Islet precursor cell (in vitro differentiated cells): ENCODE measurements at regions not wholly inside any gene's neighbourhood (a gene's known extent, or its start where the extent isn't known, plus 50 kb on each side); places are given as distances from the start of the nearest gene placed in this dataset.

Source experiments
- DNase-seq: peaks from one replicate; pipeline ENCODE4 v3.0.0-alpha.2; 2018

GRCh38 chr9:115210699-115211098, 92.7 kb upstream of the TNC start:
- DNase-seq = no peak

- DNase-seq = no peak
These were observed 93.6 kb upstream of the TNC start for GRCh38 chr9:115211413-115212124.

DNA sequence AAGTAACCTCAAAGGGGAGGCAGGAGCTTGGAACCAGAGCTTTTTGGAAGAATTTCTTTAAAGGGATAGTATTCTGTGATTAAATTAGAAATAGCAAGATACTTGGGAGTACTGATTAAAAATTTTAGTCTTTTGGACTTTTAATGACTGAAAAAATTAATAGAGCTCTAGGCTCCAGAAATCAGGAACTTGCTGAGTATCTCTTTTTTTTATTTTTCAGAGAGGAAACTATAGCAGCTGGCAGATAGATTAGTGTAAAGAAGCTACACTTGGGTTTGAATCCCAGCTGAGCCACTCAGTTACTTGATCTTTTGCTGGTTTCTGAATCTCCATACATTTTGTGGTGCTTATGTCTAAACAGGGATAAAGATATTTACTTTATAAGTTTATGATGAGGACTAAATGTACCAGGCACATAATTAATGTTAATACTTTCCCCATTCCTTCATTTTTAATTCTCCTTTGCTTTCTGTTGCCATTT, 94.2 kb upstream of the TNC start:
- DNase-seq = no peak

GRCh38 chr9:115212832-115213231, 94.9 kb upstream of the TNC start:
- no peak for DNase-seq

DNA sequence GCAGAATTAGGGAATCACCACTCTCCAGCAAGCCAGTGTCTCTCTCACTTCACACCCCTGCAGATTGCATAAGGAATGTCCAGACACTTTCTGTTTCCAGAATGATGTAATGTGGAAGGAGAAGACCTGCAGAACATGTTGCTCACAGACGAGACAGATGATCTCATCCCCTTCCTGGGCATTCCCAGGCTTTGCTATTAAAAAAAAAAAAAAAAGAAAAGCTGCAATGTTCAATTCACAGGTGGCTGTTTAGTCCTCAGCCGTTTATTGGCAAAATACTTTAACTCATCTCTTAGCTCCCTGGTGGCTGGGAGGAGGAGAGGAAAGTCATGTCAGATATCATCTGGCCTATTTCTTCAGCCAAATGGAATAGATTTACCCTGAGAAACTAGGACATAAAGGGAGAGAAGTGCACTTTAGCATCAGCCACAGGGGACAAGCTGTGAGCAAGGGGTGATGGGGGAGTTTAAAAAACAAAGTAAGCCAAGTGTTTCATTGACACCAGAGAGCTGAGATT, 95.9 kb upstream of the TNC start:
- peak; percentile 84 for DNase-seq

GRCh38 chr9:115216873-115217272, 98.9 kb upstream of the TNC start:
- DNase-seq = no peak

- DNase-seq = no peak
These were observed 102.5 kb upstream of the TNC start for GRCh38 chr9:115220319-115221005.

DNA sequence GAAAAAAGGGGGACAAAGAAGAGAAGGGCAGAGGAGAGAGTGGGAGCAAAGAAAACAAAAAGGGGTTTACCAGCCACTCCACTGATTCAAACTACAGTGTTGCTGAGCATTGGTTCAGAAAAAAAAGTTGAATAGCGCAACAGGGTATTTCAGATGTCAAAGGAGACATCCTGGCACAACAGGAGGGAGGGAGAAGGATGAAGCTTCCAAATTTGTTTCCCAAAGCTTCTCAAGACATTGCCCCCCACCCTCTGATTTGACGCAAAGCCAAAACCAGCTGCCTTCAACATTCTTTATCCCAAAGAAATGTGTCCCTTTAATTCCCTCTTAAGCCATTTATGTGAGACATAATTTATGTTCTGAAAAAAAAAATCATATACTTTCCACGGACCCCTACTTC, 105.5 kb upstream of the TNC start:
- no peak for DNase-seq

- no peak for DNase-seq
These were observed 107.6 kb upstream of the TNC start for GRCh38 chr9:115225459-115226116.

DNA sequence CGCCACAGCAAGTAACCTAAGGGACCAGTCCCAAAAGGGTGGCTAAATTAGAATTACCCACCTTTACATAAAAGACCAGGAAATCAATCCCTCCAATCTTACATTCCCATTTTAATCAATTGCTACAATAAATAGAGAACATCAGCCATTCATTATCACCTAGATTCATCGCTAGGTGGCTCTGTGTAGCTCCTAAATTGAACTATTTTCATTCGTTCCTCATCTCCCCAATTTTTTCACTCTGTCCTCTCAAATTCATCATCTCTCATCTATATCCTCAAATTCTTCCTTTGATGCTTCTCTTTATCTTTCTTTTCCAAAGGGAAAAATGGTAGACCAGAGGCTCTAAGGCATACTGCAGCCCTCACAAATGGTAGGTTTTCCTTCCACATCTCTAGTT, 108.2 kb upstream of the TNC start:
- no peak for DNase-seq

- DNase-seq = no peak
These were observed 111.5 kb upstream of the TNC start for GRCh38 chr9:115229496-115229895.

GRCh38 chr9:115230924-115231515, 113.1 kb upstream of the TNC start:
- no peak for DNase-seq

GRCh38 chr9:115232181-115232774, 114.3 kb upstream of the TNC start:
- no peak for DNase-seq

DNA sequence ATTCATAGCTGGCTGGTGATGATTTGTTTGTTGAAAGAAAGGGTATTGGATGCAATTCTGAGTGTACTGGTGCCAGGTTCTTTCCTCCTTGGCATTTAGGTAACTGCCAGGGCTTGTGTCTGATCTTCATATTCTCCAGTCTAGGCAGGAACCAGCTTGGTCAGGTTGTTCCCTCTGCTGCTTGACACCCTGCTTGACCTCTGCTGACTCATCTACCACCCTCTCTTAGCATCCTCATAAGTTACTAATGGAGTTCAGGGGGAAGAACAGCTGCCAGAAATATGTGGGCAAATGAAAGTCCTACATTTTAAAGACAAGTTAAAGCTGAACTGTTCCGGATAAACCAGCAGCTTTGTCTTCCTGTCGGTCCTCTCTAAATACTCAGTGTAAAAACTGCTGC, 116.1 kb upstream of the TNC start:
- peak; percentile 65 for DNase-seq

DNA sequence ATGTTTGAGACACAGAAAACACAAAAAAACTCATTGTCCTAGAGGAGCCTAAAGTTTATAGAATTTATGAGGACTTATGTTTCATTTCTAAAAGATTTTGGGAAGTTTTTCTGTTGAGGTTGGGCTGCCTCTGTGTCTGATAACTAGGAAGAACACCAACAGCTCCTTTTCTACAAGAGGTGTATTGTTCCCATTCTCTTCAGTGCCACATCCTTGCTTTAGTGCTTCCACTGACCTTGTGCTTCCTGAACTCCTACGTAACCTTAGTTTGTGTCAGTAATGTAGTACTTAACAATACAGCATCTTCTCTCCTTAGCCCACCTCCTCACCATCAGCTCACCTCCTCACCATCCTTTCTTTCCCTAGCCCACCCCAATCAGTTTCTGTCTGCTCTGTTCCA, 117.3 kb upstream of the TNC start:
- no peak for DNase-seq

- no peak for DNase-seq
These were observed 119.5 kb upstream of the TNC start for GRCh38 chr9:115237385-115237998.

DNA sequence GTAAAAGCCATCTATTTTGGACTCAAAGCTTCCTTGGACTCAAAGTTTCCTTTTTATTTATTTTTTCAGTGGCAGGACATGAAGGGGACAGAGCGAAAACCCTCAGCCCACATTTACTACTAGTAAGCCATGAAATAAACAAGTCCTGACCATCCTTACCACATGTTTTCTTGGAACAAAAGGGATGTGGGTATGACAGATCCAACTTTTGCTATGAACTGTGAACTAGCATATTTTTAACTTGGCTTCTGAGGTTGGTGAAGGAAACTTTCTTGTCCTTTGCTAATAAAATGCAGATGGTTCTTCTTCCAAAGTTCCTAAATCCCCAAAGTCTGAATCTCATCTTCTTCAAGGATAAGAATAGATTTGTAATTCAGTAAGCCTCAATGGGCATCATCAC, 122.7 kb upstream of the TNC start:
- no peak for DNase-seq

DNA sequence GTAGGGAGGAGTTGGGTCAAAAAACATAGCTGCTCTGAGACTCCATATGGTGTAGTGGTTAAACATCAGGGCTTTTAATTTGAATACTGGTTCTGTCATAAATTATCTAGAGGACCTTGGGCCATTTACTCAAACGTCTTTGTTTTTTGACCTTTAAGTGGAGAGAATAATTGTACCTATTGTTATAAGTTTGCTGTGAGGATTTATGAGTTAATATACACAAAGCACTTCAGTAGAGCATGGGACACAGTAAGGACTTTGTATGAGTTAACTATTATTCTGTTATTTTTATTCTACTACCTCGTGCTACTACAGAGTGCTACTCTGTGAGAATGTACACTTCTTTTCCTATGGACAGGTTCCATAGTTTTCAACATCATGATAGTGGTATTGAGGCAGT, 123.7 kb upstream of the TNC start:
- no peak for DNase-seq

DNA sequence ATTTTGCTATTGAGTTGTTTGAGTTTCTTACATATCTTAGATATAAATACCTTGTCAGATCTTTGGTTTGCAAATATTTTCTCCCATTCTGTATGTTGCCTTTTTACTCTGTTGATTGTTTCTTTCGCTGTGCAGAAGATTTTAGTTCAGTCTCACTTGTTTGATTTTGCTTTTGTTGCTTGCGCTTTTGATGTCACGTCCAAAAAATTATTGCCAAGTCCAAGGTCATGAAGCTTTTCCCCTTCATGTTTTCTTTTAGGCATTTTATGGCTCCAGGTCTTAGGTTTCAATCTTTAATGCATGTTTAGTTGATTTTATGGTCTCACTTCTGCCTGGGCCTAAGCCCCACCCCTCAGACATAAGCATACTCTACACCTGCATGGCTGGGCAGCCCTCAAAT, 131.5 kb upstream of the TNC start:
- no peak for DNase-seq

DNA sequence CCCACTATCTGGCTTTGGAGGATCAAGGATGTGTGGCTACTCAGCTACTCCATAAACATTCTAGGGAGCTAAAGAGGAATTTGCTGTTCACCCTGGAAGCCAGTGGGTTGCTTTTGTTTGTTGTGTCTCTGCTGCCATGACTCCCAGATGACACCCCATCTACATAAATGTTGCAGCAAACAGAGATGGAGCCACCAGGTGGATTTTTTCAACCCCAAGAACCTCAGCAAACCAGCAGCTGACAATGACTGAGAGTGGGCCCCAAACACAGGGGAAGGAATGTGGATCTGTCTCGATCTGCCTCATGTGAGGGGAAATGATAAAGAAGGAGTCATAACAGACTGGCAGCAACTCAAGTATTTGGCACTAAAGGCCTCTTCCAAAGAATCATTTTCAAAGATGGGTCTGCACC, 132.7 kb upstream of the TNC start:
- DNase-seq = no peak

DNA sequence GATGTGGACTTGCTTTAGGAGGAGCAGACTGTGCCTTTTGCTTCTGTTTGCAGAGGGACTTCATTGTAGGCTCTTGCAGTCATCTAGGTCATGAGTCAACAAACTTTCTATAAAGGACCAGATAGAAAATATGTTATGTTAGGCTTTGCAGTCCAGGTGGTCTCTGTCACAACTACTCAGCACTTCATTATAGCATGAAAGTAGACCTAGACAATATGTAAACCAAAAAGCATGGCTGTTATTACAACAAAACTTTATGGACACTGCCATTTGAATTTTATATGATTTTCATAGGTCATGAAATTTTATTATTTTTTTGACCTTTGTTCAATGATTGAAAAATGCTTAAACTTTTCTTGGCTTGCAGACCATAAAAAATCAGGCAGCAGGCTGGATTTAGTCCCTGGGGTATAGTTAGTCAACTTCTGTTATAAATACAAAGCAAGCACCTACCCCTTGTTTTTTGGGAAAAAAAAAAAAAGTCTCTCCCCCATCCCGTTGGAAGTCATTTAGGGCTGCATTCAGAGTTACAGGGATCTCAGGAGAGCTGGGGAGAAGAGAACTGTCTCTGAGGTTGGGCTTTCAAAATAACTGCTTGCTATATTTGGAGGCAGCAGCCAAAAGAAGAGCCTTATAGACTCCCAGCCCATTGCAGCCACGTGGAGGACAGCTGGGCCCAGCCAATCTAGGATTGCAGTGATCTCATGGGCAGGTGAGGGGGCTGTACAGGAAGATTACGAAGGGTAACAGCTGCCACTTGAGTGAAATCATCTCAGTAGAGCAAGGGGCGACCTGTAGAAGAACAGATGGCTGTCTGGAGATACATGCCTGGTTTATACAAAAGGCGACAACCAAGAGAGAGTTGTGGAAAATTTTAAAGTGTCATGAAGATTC, 136.6 kb upstream of the TNC start:
- DNase-seq = no peak

DNA sequence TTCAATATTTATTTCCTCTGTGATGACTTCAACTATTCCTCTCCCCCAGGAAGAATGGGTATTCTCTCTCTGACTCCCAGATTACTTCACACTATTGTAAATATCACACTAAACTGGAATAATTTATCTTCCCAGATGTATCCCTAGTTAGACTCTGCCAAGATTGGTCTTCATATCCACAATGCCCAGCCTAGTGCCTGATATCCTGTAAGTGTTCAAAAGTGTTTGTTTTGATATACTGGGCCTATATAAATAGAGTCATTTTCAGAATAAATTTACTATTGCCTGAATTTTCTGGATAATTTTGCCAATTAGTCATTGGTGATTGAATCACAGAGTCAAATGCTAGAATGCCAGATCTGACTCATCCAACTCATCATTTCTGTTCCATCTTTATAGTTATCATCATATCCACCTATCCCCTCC, 143.7 kb upstream of the TNC start:
- DNase-seq = no peak
